OCI-LY3 (cell line): ENCODE measurements at regions not wholly inside any gene's neighbourhood (a gene's known extent, or its start where the extent isn't known, plus 50 kb on each side); places are given as distances from the start of the nearest gene placed in this dataset.
"Not testable (repeated sequence)": the region's sequence is repeated elsewhere in the genome, so short reads cannot be mapped to it uniquely, and the experiment has no call there.

Experiments
- H2AFZ ChIP-seq: fragments of 200-600, 300-600 bp; shearing (Covaris generic); 2 replicates; pipeline ENCODE4 v1.6.0; 2014; ENCODE audit warnings: antibody characterized with exemption, low read depth, low read length
- H3K27ac ChIP-seq: fragments of 200-600, 300-600 bp; sonication (generic); 2 replicates; pipeline ENCODE4 v1.5.1; 2014; ENCODE audit warnings: mild to moderate bottlenecking, low read length, moderate library complexity, mixed read lengths
- H3K27me3 ChIP-seq: fragments of 200-600, 300-600 bp; sonication (generic); 2 replicates; pipeline ENCODE4 v1.6.1; 2014; ENCODE audit warnings: low read depth, low read length, mixed read lengths
- H3K36me3 ChIP-seq: fragments of 200-600, 300-600 bp; sonication (generic); replicated peaks from 2 replicates; pipeline ENCODE3; 2014; ENCODE audit warnings: low read depth, low read length, mixed read lengths
- H3K4me1 ChIP-seq: fragments of 300-600, 200-600 bp; sonication (generic); 2 replicates; pipeline ENCODE4 v1.6.1; 2014; ENCODE audit warnings: low read length, mixed read lengths
- H3K4me2 ChIP-seq: fragments of 200-600, 300-600 bp; sonication (generic); 2 replicates; pipeline ENCODE4 v1.6.1; 2014; ENCODE audit warnings: low read length, mixed read lengths
- H3K4me3 ChIP-seq: fragments of 300-600, 200-600 bp; sonication (generic); 2 replicates; pipeline ENCODE4 v1.5.1; 2014; ENCODE audit warnings: antibody characterized with exemption, mild to moderate bottlenecking, low read length, moderate library complexity
- H3K79me2 ChIP-seq: fragments of 300-600, 200-600 bp; shearing (Covaris generic); 2 replicates; pipeline ENCODE4 v1.6.1; 2014; ENCODE audit warnings: mild to moderate bottlenecking, low read length, mixed read lengths
- H3K9ac ChIP-seq: fragments of 300-600, 200-600 bp; shearing (Covaris generic); 2 replicates; pipeline ENCODE4 v1.6.0; 2014; ENCODE audit warnings: mild to moderate bottlenecking, low read length, moderate library complexity
- H3K9me3 ChIP-seq: fragments of 200-600, 300-600 bp; shearing (Covaris generic); 2 replicates; pipeline ENCODE4 v1.6.1; 2014; ENCODE audit warnings: low read length, mixed read lengths; ENCODE audit not compliant: insufficient read depth
- H4K20me1 ChIP-seq: fragments of 200-600, 300-600 bp; sonication (generic); 2 replicates; pipeline ENCODE4 v1.6.1; 2016; ENCODE audit warnings: low read length, mixed read lengths; ENCODE audit not compliant: insufficient read depth
- CTCF ChIP-seq: fragments of 200-600, 300-600 bp; sonication (generic); IDR thresholded peaks from 2 replicates; pipeline ENCODE4 v1.5.1; 2014; ENCODE audit warnings: antibody characterized with exemption, low read length, low read depth
- EZH2phosphoT487 ChIP-seq: fragments of 200-600 bp; shearing (Covaris generic); IDR thresholded peaks from 2 replicates; pipeline ENCODE4 v1.6.1; 2018; ENCODE audit warnings: antibody characterized with exemption, mixed run types, low read depth

GRCh38 chr1:221576268-221576667 lies 165.6 kb downstream of the DUSP10 start:
- no peaks in the 10 kb centered on the region for H4K20me1 ChIP-seq
- H3K9ac ChIP-seq = no peak overlapping the region
- H3K4me2 ChIP-seq = no peak overlapping the region
- H2AFZ ChIP-seq = no peak overlapping the region
- no peaks in the 10 kb centered on the region for H3K9me3 ChIP-seq
- no peaks in the 10 kb centered on the region for H3K27me3 ChIP-seq
- TF ChIP-seq CTCF (no peak), EZH2phosphoT487 (no peak)
- no peak overlapping the region for H3K27ac ChIP-seq
- no peaks in the 10 kb centered on the region for H3K79me2 ChIP-seq
- no peak overlapping the region for H3K4me3 ChIP-seq
- no peaks in the 10 kb centered on the region for H3K36me3 ChIP-seq
- H3K4me1 ChIP-seq = no peaks in the 10 kb centered on the region

- no peak overlapping the region for H3K4me3 ChIP-seq
- no peak for TF ChIP-seq EZH2phosphoT487
- no peak for TF ChIP-seq CTCF
- no peaks in the 10 kb centered on the region for H3K4me1 ChIP-seq
- H3K27ac ChIP-seq = no peak overlapping the region
- 0 out of 2 replicates have a peak overlapping the region, but pooled peaks have one; percentile 17 for H2AFZ ChIP-seq
- H3K4me2 ChIP-seq = no peak overlapping the region
- no peaks in the 10 kb centered on the region for H4K20me1 ChIP-seq
- H3K9me3 ChIP-seq = no peaks in the 10 kb centered on the region; the same call in 1 of the 2 replicates
- H3K27me3 ChIP-seq = no peaks in the 10 kb centered on the region
- no peaks in the 10 kb centered on the region for H3K36me3 ChIP-seq
- H3K79me2 ChIP-seq = no peaks in the 10 kb centered on the region
- no peak overlapping the region for H3K9ac ChIP-seq
Observed at GRCh38 chr1:221583465-221583864, 158.4 kb downstream of the DUSP10 start.

- H4K20me1 ChIP-seq, H3K27ac ChIP-seq, H3K4me3 ChIP-seq, H3K9ac ChIP-seq, H3K36me3 ChIP-seq, H3K27me3 ChIP-seq, H3K9me3 ChIP-seq, H3K4me1 ChIP-seq, H3K79me2 ChIP-seq, H2AFZ ChIP-seq, H3K4me2 ChIP-seq: not testable (repeated sequence)
Observed at GRCh38 chr1:221587013-221587412, 154.9 kb downstream of the DUSP10 start.

DNA sequence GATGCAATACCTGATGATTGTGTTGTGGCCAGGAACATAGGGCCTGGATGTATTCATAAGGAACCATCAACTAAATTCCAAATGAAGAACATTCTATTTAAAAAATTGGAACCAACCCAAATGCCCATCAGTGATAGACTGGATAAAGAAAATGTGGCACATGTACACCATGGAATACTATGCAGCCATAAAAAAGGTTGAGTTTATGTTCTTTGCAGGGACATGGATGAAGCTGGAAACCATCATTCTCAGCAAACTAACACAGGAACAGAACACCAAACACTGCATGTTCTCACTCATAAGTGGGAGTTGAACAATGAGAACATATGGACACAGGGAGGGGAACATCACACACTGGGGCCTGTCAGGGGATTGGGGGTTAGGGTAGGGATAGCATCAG lies 150.6 kb downstream of the DUSP10 start:
- H3K4me3 ChIP-seq, H3K9ac ChIP-seq, H3K4me2 ChIP-seq, H4K20me1 ChIP-seq, H2AFZ ChIP-seq, H3K79me2 ChIP-seq, H3K27ac ChIP-seq, H3K9me3 ChIP-seq, H3K27me3 ChIP-seq, H3K36me3 ChIP-seq, H3K4me1 ChIP-seq: not testable (repeated sequence)

- H3K79me2 ChIP-seq = no peaks in the 10 kb centered on the region
- H4K20me1 ChIP-seq = no peaks in the 10 kb centered on the region
- no peak overlapping the region for H3K4me2 ChIP-seq
- H3K9ac ChIP-seq = no peak overlapping the region
- H3K27ac ChIP-seq = no peak overlapping the region
- H3K4me3 ChIP-seq = no peak overlapping the region
- no peaks in the 10 kb centered on the region for H3K4me1 ChIP-seq
- no peaks in the 10 kb centered on the region for H3K9me3 ChIP-seq
- no peak overlapping the region for H2AFZ ChIP-seq
- TF ChIP-seq EZH2phosphoT487 = no peak
- no peak for TF ChIP-seq CTCF
- H3K27me3 ChIP-seq = no peaks in the 10 kb centered on the region
- H3K36me3 ChIP-seq = no peaks in the 10 kb centered on the region
Observed at GRCh38 chr1:221594576-221594975, 147.3 kb downstream of the DUSP10 start.
